GM13976 (cell line): ENCODE measurements at regions not wholly inside any gene's neighbourhood (a gene's known extent, or its start where the extent isn't known, plus 50 kb on each side); places are given as distances from the start of the nearest gene placed in this dataset.
"Not testable (repeated sequence)": the region's sequence is repeated elsewhere in the genome, so short reads cannot be mapped to it uniquely, and the experiment has no call there.

Experiments
- DNase-seq: peaks from one replicate; pipeline ENCODE4 v3.0.0; 2012; ENCODE audit warnings: low spot score
- CTCF ChIP-seq: IDR thresholded peaks from 2 replicates; pipeline ENCODE4 v1.5.1; 2012; ENCODE audit warnings: borderline replicate concordance, mild to moderate bottlenecking; ENCODE audit not compliant: insufficient read depth; ENCODE audit errors: extremely low read depth, missing control alignments, control extremely low read depth
- in situ Hi-C: fragments of 300-500 bp; cut with MboI; formaldehyde crosslinking; loops from one replicate; pipeline ENCODE4 v1.12.0; 2022; ENCODE audit warnings: low sequenced_read_pairs, mixed read lengths, inconsistent platforms; ENCODE audit not compliant: unreplicated experiment

GRCh38 chr6:86500035-86500434, 437.3 kb upstream of the HTR1E start:
- TF ChIP-seq CTCF: no peak
- no peak for DNase-seq
- in situ Hi-C loops: no loop called here

GRCh38 chr6:86489042-86489441, 448.3 kb upstream of the HTR1E start:
- in situ Hi-C loops: not testable (repeated sequence)

GRCh38 chr6:86487660-86488221, 449.6 kb upstream of the HTR1E start:
- DNase-seq: no peak
- in situ Hi-C loops: no loop called here
- no peak for TF ChIP-seq CTCF

More at GRCh38 chr6:86489042-86489441, 448.3 kb upstream of the HTR1E start:
- not testable (repeated sequence) for DNase-seq

- in situ Hi-C loops, DNase-seq: not testable (repeated sequence)
Measured at GRCh38 chr6:86478316-86478715, 459.0 kb upstream of the HTR1E start.

GRCh38 chr6:86477500-86478148, 459.7 kb upstream of the HTR1E start:
- no peak for DNase-seq
- in situ Hi-C loops: no loop called here
- no peak for TF ChIP-seq CTCF

DNA sequence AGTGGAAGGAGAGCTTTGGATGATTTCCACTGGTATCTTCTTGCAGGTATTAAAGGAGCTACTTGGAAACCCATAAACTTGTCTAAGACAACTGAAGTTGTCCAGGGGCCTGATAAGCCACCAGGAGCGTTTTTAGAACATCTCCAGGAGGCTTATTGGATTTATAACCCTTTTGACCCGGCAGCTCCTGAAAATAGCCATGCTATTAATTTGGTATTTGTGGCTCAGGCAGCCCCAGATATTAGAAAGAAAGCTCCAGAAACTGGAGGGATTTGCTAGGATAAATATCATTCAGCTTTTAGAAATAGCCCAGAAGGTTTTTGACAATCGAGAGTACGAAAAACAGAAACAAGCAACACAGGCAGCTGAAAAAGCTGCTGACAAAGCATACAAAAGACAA, 461.0 kb upstream of the HTR1E start:
- no peak for DNase-seq
- in situ Hi-C loops: no loop called here
- TF ChIP-seq CTCF: no peak

DNA sequence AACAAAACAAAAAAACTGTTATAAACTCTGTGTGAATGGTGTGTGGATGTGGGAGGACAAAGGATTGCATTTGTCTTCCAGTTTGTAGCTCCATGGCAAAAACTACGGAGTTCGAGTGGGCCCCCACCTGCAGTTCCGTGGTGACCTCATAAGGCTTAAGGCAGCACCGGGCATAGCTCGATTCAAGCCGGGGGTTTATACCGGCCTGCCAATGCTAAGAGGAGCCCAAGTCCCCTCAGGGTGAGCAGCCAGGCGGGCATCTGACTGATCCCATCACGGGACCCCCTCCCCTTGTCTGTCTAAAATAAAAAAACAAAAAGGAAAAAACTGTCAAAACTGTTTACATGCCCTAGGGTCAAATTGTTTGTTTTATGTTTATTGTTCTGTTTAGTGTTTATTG, 463.2 kb upstream of the HTR1E start:
- in situ Hi-C loops: no loop called here
- no peak for TF ChIP-seq CTCF
- DNase-seq: no peak

- DNase-seq: no peak
- TF ChIP-seq CTCF: no peak
- in situ Hi-C loops: no loop called here
Measured at GRCh38 chr6:86471791-86472190, 465.5 kb upstream of the HTR1E start.
